Astrocyte of the hippocampus (primary cell): ENCODE measurements at regions not wholly inside any gene's neighbourhood (a gene's known extent, or its start where the extent isn't known, plus 50 kb on each side); places are given as distances from the start of the nearest gene placed in this dataset.

Experiments used
- DNase-seq: peaks from one replicate; pipeline ENCODE4 v3.0.0; 2011; ENCODE audit warnings: low read depth, low spot score

DNA sequence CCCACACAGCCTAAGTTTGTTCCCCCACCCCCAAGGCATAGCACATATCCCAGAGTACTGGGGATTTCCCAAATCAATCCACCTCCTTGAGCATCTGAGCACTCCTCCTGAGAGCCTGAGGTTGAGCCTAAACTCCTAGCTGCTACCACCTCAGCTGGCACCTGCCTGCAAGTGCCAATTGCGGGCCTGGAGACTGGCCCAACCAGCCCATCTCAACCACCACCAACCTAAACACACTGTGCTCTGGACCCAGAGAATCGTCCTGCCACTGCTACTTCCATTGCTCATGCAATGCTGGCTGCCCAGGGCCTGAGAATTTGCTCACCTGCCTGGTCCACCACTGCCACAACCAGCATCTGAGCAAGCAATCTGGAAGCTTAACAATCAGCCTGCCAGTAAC, 177.1 kb downstream of the FGF13 start:
- no peak for DNase-seq

DNA sequence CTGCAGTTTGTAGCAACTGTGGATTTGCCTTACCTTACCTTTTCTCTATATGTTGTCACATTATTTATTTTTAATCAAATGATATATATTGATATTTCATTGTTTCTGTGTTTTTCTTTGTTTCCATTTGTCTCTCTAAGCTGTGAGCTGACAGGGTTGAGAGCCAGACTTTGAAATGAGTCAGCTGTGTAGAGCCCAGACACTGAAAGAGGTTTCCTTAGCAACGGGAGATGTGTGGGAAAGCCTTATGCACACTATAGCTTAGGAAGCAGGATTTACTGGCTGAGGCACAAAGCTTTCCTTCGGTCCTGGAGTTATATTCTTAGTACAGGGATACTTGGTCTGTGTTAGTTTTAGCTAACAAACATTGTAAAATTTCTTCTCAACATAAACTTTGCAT, 192.2 kb downstream of the FGF13 start:
- DNase-seq: peak; percentile 76

DNA sequence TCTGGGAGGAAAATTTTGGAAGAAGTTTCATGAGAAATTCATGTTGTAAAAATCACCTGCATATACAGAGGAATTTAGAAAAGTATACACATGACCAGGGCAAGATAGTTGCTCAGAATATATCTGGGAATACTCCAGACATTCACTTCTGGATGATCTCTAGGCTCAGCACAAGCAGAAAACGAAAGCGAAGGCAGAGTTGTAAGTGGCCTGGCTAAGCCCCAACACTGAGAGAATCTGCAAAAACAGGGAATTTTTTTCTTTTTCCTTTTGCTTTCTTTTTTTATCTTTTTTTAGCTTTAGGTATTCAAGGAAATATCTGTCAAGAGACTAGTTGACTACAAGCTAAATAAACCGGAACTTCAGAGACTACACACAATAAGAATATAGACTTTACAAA, 207.2 kb downstream of the FGF13 start:
- no peak for DNase-seq

DNA sequence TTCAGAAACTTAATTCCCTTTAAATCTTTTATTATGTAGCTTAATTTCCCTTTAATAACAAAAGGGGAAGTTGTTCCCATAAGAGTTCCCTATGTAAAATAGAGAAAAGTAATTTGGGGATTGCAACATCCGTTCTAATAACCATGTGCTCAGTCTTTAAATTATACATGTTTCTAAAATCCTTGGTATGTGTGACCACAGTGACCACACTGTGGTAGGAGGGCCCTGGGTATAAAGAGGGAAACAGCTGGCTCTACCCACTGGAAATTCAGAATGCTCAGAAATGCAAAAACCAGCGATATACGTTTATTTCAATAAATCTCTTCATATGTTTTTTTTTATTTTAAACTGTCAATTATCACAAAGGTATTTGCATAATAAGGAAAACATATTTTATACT, 219.1 kb downstream of the FGF13 start:
- peak; percentile 9 for DNase-seq

DNA sequence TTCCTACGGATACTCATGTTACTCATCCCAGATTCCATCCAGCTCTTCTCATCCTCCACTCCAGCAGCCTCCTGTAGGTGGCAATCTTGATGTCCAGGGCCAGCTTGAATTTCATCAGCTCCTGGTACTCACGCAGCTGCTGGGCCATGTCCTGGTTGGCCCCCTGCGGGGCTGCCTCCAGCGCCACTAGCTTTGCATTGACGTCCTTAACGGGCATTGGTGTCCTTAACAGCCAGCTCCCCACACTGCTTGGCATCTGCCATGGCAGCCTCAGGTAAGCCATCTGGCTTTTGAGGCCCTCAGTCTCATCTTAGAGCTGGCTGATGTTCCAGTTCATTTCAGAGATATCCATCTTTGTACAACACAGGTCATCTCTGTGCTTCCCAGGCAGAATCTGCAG, 223.7 kb downstream of the FGF13 start:
- no peak for DNase-seq

DNA sequence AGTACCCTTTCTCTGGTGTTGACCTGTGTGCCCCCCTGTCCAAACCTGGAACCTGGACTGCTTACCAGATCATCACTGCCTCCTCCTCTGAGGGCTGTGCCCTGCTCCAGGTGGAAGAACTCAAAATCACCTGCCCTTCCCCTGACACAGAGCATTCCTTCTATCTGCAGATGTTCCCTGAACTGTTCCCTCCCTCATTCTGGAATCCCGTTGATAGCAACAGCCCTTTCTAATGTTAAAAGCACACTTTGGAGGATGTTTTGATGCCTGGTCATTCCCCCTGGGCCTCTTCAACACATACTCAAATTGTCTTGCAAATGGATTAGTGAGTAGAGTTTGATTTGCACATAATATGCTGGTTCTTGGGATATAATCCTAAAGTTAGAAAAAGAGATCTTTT, 225.8 kb downstream of the FGF13 start:
- DNase-seq: no peak

DNA sequence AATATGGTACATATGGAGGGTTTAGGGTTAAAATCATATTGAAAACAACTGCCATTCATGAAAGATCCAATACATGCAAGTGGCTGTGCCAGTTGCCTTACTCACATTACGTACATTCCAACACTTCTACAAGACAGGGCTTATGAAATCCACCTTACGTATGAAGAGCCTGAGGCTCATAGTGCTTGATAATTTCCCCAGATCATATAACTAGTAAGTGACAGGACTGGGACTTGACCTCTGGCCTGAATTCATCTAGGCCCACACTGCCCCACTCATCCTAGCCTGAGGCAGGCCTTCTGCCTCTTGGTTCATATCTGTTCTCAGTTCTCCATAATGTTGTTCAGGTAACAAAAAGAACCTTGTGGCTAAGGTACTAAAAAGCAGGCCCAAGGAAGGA, 226.3 kb downstream of the FGF13 start:
- no peak for DNase-seq

DNA sequence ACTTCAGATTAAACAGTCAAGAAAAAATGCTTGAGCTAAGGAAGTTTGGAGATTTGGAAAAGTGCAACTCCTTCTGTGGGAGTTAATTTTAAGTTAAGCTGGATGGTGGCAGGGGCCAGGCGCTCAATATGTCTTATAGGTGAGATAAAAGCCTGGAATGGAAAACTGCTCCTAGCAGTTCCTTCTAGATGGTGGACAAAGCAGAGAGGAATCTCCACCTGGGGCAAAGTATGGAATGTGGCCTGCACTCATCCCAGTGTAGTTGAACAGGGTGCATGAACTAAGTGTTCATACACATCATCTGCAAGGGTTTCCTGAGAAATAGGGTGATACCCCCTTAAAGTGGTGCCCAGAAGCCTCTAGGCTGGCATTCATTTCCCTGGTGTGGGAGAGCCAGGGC, 227.1 kb downstream of the FGF13 start:
- DNase-seq: no peak

DNA sequence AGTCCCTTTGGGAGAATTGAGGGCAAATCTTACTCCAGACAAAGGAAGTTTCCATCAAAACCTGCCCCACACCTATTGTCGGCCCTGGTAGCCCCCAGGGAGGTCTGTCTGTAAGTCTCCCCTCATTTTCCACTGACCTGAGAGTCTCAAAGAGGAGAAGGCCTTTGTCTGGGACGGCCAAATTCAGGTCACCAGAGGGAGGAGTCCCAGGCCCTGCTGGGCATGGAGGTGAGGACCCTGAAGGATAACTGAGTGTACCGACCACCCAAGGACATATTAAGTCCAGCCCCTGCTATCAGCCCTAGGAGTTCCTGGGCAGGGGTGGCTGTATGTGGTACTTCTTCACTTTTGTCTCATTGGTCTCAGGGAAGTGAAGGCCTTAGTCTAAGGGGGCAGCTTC, 229.9 kb downstream of the FGF13 start:
- no peak for DNase-seq

DNA sequence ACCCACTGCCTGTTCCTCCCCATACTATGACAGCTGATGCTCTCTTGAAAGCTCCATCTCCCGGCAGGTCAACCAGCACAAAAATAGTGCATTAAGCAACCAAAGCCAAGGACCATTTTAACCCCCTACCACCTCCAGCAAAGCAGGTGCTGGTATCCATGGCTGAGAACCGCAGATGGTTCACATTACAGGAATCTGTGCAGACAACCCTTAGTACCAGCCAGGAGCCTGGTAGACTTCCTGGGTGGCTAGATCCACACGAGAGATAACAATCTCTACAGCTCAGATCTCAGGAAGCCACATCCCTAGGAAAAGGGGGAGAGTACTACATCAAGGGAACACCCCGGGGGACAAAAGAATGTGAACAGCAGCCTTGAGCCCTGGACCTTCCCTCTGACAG, 248.0 kb downstream of the FGF13 start:
- no peak for DNase-seq
